GM12878 (cell line): ENCODE measurements at regions not wholly inside any gene's neighbourhood (a gene's known extent, or its start where the extent isn't known, plus 50 kb on each side); places are given as distances from the start of the nearest gene placed in this dataset.

ENCODE experiments used
- CHD2 ChIP-seq: IDR thresholded peaks from 2 replicates; pipeline ENCODE4 v1.6.1; 2011; ENCODE audit warnings: low read depth, low read length, improper control_type of control experiment, borderline replicate concordance
- CREB1 ChIP-seq: IDR thresholded peaks from 2 replicates; pipeline ENCODE4 v1.6.1; 2012; ENCODE audit warnings: low read depth, mild to moderate bottlenecking, inconsistent platforms
- EGR1 ChIP-seq, 2 experiments: IDR thresholded peaks; 1 replicate in 1 of 2; 2 replicates in 1 of 2; pipeline ENCODE4 v1.6.1; 2011 to 2012; ENCODE audit warnings: low read depth in 2 of 2, low read length in 2 of 2, borderline replicate concordance in 1 of 2, mild to moderate bottlenecking in 1 of 2, moderate library complexity in 1 of 2
- ETV6 ChIP-seq, 2 experiments: fragments of 450-650 bp in 1 of 2; IDR thresholded peaks in 1 of 2; conservative IDR thresholded peaks in 1 of 2; 2 replicates each; pipeline ENCODE4 v1.6.1; 2014; ENCODE audit warnings: antibody characterized with exemption in 1 of 2, borderline replicate concordance in 1 of 2, low read depth in 1 of 2, mild to moderate bottlenecking in 1 of 2, moderate library complexity in 1 of 2
- EZH2 ChIP-seq: IDR thresholded peaks from 2 replicates; pipeline ENCODE4 v1.6.1; 2012; ENCODE audit warnings: low read depth, mild to moderate bottlenecking, control low read depth, inconsistent platforms, low read length, borderline replicate concordance; ENCODE audit not compliant: control insufficient read depth
- HDAC2 ChIP-seq: fragments of 200-600 bp; sonication (generic); IDR thresholded peaks from 2 replicates; pipeline ENCODE4 v1.6.1; 2017
- HDGF ChIP-seq: fragments of 450-650 bp; IDR thresholded peaks from 2 replicates; pipeline ENCODE4 v1.6.1; 2016; ENCODE audit warnings: antibody characterized with exemption
- MTA3 ChIP-seq: IDR thresholded peaks from 2 replicates; pipeline ENCODE4 v1.6.1; 2012; ENCODE audit warnings: low read length, inconsistent platforms, borderline replicate concordance
- POLR2A ChIP-seq: IDR thresholded peaks from 2 replicates; pipeline ENCODE4 v1.6.1; 2011; ENCODE audit warnings: low read depth, mild to moderate bottlenecking, low read length
- RAD21 ChIP-seq: IDR thresholded peaks from 2 replicates; pipeline ENCODE4 v1.6.1; 2011; ENCODE audit warnings: mild to moderate bottlenecking, low read depth, low read length, moderate library complexity; ENCODE audit not compliant: insufficient read depth
- SIN3A ChIP-seq: IDR thresholded peaks from 2 replicates; pipeline ENCODE4 v1.6.1; 2012; ENCODE audit warnings: low read depth, low read length, improper control_type of control experiment
- TBL1XR1 ChIP-seq: IDR thresholded peaks from 2 replicates; pipeline ENCODE4 v1.6.1; 2012; ENCODE audit warnings: low read depth, low read length, improper control_type of control experiment
- ZNF274 ChIP-seq: IDR thresholded peaks from one replicate; pipeline ENCODE4 v1.8.0; 2011; ENCODE audit not compliant: insufficient read length, insufficient read depth

DNA sequence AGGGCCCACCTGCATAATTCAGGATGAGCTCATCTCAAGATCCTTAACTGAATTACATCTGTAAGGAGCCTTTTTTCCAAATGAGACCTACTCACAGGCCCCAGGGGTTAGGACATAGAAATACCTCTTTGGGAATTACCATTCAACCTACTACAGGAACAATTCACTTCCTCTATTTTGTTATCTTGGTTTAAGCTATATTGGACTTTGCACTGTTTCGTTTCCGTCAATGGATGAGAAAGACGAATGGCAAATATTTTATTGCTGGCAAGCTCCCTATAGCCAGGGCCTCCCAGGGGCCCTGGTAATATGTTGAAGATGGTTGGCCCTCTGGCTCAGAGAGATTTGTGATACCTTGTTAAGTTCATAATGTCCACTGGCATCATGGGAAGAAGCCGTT lies 384.2 kb upstream of the DUSP10 start:
- TF ChIP-seq EGR1 (IDR thresholded peaks at IDR 0.05; ENCODE audit: borderline replicate concordance in 1 of 2, low read depth in 2 of 2, low read length in 2 of 2) (no peak), SIN3A (no peak), EZH2 (no peak), CREB1 (no peak), ZNF274 (no peak), RAD21 (no peak), MTA3 (no peak), ETV6 (conservative IDR thresholded peaks at IDR 0.05 in 1 of 2, IDR thresholded peaks at IDR 0.05 in 1 of 2; ENCODE audit: borderline replicate concordance in 1 of 2, low read depth in 1 of 2) (no peak), CHD2 (no peak), POLR2A (no peak), TBL1XR1 (no peak), HDAC2 (no peak), HDGF (no peak)
